ENCODE measurements at regions not wholly inside any gene's neighbourhood (a gene's known extent, or its start where the extent isn't known, plus 50 kb on each side); places are given as distances from the start of the nearest gene placed in this dataset.

DNA sequence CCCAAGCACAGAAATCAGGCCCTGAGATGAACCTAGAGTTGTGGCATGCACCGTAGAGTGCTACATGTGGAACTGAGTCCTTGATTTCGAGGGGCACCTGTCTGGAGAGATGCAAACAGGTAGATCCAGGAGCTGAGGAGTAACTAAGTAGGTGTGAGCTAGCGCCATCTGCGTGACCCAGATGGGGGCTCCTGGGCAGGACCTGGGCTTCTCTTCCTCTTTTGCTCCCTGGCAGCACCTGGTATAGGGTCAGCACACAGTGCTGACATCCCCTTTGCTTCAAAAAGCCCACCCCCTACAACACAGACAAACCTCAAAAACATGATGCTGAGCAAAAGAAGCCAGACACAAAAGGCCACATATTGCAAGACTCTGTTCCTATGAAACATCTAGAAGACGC lies 65.8 kb downstream of the PITPNM2 start:
- H3K27ac Mint-ChIP-seq (ENCODE audit: unreplicated experiment), result no peak overlapping the region
- peaks cover 5% of the 10 kb centered on the region for H3K4me1 Mint-ChIP-seq (ENCODE audit: unreplicated experiment)
- peaks cover 3% of the 10 kb centered on the region for H3K27me3 Mint-ChIP-seq (ENCODE audit: unreplicated experiment)
- no peaks in the 10 kb centered on the region for H3K9me3 Mint-ChIP-seq (ENCODE audit: unreplicated experiment)
- TF ChIP-seq, protein P1, sequence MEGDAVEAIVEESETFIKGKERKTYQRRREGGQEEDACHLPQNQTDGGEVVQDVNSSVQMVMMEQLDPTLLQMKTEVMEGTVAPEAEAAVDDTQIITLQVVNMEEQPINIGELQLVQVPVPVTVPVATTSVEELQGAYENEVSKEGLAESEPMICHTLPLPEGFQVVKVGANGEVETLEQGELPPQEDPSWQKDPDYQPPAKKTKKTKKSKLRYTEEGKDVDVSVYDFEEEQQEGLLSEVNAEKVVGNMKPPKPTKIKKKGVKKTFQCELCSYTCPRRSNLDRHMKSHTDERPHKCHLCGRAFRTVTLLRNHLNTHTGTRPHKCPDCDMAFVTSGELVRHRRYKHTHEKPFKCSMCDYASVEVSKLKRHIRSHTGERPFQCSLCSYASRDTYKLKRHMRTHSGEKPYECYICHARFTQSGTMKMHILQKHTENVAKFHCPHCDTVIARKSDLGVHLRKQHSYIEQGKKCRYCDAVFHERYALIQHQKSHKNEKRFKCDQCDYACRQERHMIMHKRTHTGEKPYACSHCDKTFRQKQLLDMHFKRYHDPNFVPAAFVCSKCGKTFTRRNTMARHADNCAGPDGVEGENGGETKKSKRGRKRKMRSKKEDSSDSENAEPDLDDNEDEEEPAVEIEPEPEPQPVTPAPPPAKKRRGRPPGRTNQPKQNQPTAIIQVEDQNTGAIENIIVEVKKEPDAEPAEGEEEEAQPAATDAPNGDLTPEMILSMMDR (IDR thresholded peaks at IDR 0.05; ENCODE audit: unreplicated experiment), result no peak
- peaks cover 8% of the 10 kb centered on the region for H3K36me3 Mint-ChIP-seq (ENCODE audit: low read depth, unreplicated experiment)
- no peak for DNase-seq (ENCODE audit: low spot score)
- H3K4me3 Mint-ChIP-seq (ENCODE audit: unreplicated experiment), result peak overlapping the region; percentile 4

DNA sequence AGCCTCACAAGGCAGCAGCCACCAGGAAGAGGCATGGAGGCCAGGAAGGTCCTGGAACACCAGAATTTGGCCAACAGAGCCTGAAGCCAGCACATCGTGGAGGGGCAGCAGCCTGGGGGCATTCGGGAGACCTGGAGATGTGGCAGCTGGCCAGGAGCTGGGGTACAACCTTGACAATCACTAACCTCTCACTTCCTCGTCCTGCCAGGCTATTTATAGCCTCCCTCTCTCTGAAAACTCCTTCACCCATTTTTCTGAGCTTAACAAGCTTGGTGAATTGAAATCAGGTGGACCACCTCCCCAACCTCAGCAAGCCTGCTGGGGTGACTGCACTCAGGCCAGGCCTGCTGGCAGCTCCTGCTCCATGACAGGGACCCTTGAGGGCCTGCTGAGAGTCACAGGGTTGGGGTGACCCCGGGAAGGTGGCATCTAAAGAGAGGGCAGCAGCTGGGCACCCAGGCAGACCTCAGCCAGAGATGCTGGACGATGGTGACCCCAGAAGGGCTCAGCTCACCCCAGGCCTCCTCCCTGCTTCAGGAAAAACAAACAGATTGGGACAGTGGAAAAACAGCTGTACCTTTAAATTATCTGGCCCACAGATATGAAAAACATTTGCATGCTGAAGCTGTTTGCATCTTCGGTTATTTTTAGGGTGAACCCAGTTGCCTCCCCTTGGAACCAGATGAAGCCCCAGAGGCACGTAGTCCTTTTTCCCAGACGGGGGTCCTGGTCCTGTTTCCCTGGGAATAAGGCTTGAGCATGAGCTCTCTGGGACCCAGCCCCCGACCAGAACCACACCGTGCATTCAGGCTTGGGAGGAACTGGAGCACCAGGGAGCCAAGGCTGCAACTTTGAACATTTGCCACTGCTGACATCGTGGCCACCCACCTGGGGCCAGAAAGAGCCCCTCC lies 67.0 kb downstream of the PITPNM2 start:
- Mint-ChIP-seq H3K9me3 (ENCODE audit: unreplicated experiment) (no peaks in the 10 kb centered on the region), H3K27me3 (ENCODE audit: unreplicated experiment) (peaks cover 3% of the 10 kb centered on the region), H3K36me3 (ENCODE audit: low read depth, unreplicated experiment) (peaks cover 8% of the 10 kb centered on the region), H3K4me3 (ENCODE audit: unreplicated experiment) (no peak overlapping the region), H3K27ac (ENCODE audit: unreplicated experiment) (no peak overlapping the region), H3K4me1 (ENCODE audit: unreplicated experiment) (peaks cover 5% of the 10 kb centered on the region)
- TF ChIP-seq, protein P1 (IDR thresholded peaks at IDR 0.05; ENCODE audit: unreplicated experiment), result no peak
- no peak for DNase-seq (ENCODE audit: low spot score)

DNA sequence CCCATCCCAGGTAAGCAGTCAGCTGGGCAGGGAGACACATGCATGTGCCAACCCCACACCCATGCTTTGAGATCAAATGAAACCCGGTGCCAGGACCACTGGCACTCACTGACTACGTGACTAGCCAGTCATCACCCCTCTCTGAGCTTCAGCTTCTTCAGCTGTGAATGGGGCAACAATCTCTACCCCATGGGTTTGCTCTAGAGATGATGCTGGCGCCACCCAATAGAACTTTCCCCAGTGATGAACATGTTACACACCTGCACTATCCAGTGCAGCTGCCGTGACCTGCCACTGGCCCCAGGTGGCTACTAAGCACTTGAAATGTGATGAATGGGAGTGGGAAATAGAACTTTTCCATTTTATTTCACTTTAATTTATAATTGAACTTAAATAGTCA lies 70.3 kb downstream of the PITPNM2 start:
- H3K9me3 Mint-ChIP-seq (ENCODE audit: unreplicated experiment), result no peaks in the 10 kb centered on the region
- no peak for DNase-seq (ENCODE audit: low spot score)
- no peak overlapping the region for H3K27ac Mint-ChIP-seq (ENCODE audit: unreplicated experiment)
- no peak overlapping the region for H3K4me3 Mint-ChIP-seq (ENCODE audit: unreplicated experiment)
- TF ChIP-seq, protein P1 (IDR thresholded peaks at IDR 0.05; ENCODE audit: unreplicated experiment), result no peak
- H3K36me3 Mint-ChIP-seq (ENCODE audit: low read depth, unreplicated experiment), result peaks cover 8% of the 10 kb centered on the region
- peaks cover 3% of the 10 kb centered on the region for H3K27me3 Mint-ChIP-seq (ENCODE audit: unreplicated experiment)
- H3K4me1 Mint-ChIP-seq (ENCODE audit: unreplicated experiment), result no peaks in the 10 kb centered on the region

DNA sequence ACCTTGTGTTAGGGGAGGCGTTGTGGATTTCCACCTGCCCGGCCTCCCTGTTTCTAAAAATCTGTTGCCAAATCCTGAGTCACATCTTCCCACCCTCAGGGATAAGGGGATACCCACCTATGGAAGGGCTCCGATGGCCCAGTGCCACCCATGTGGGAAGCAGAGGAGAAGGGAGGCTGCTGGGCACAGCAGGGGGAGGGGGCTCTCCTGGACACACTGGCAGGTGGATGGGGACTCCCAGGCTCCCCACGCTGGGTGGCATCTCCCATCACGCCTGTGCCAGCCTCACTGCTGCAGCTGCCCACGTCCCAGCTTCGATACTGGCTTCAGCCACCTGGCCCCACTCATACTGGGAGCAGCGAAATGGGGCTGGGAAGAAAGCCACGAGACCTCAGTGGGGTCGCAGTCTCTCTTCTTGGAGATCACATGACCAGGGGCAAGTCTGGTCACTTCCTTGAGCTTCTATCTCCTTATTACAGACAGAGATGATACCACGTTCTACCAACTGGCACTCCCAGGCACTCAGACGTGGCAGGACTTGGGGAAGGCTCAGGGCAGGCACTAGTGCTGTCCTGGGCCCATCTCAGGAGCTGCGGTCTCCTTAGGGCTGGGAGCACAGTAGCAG lies 72.2 kb downstream of the PITPNM2 start:
- Mint-ChIP-seq H3K27me3 (ENCODE audit: unreplicated experiment) (peaks cover 7% of the 10 kb centered on the region), H3K4me3 (ENCODE audit: unreplicated experiment) (no peak overlapping the region), H3K36me3 (ENCODE audit: low read depth, unreplicated experiment) (peaks cover 13% of the 10 kb centered on the region), H3K27ac (ENCODE audit: unreplicated experiment) (no peak overlapping the region), H3K9me3 (ENCODE audit: unreplicated experiment) (no peaks in the 10 kb centered on the region), H3K4me1 (ENCODE audit: unreplicated experiment) (no peaks in the 10 kb centered on the region)
- TF ChIP-seq, protein P1 (IDR thresholded peaks at IDR 0.05; ENCODE audit: unreplicated experiment), result no peak
- DNase-seq (ENCODE audit: low spot score), result no peak

DNA sequence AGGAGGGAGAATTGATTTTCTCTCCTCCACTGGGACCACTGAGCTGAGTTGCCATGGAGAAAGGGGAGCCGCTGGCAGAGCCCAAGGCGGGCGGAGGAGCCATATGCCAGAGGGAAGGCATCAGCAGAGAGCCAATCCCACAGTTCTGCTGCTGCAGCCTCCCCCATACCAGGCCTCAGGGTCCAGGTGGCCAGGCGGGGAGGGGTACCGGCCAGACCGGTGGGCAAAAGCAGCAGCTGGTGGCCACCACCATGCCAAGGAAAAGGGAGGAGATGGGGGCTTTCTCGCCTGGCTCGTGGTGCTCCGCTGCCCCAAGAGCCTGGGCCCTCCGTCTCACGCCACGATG lies 72.8 kb downstream of the PITPNM2 start:
- no peak for DNase-seq (ENCODE audit: low spot score)
- no peak overlapping the region for H3K27ac Mint-ChIP-seq (ENCODE audit: unreplicated experiment)
- TF ChIP-seq, protein P1 (IDR thresholded peaks at IDR 0.05; ENCODE audit: unreplicated experiment), result no peak
- peaks cover 13% of the 10 kb centered on the region for H3K36me3 Mint-ChIP-seq (ENCODE audit: low read depth, unreplicated experiment)
- H3K27me3 Mint-ChIP-seq (ENCODE audit: unreplicated experiment), result peaks cover 7% of the 10 kb centered on the region
- H3K9me3 Mint-ChIP-seq (ENCODE audit: unreplicated experiment), result no peaks in the 10 kb centered on the region
- H3K4me3 Mint-ChIP-seq (ENCODE audit: unreplicated experiment), result no peak overlapping the region
- no peaks in the 10 kb centered on the region for H3K4me1 Mint-ChIP-seq (ENCODE audit: unreplicated experiment)

Measured in endothelial cell (in vitro differentiated cells).